ENCODE measurements at regions not wholly inside any gene's neighbourhood (a gene's known extent, or its start where the extent isn't known, plus 50 kb on each side); places are given as distances from the start of the nearest gene placed in this dataset.

GRCh38 chr13:50320271-50320862 lies 305.1 kb downstream of the KCNRG start:
- no peak for ATAC-seq (replicated peaks; ENCODE audit: extremely low read depth, poor library complexity, severe bottlenecking)
- peak overlapping the region; percentile 90 for H3K27ac Mint-ChIP-seq (ENCODE audit: low read depth)
- peaks cover 2% of the 10 kb centered on the region for H3K36me3 Mint-ChIP-seq (ENCODE audit: insufficient read depth)
- peak overlapping the region; percentile 38 for H3K4me3 Mint-ChIP-seq
- peaks cover 28% of the 10 kb centered on the region for H3K4me1 Mint-ChIP-seq
- H3K9me3 Mint-ChIP-seq, result peaks cover 4% of the 10 kb centered on the region
- DNase-seq (ENCODE audit: low spot score in 2 of 2), result no peak
- no peaks in the 10 kb centered on the region for H3K27me3 Mint-ChIP-seq

- H3K4me1 Mint-ChIP-seq, result peaks cover 28% of the 10 kb centered on the region
- H3K27ac Mint-ChIP-seq (ENCODE audit: low read depth), result no peak overlapping the region
- H3K9me3 Mint-ChIP-seq, result peaks cover 4% of the 10 kb centered on the region
- H3K27me3 Mint-ChIP-seq, result no peaks in the 10 kb centered on the region
- ATAC-seq (replicated peaks; ENCODE audit: extremely low read depth, poor library complexity, severe bottlenecking) (no peak), DNase-seq (ENCODE audit: low spot score in 2 of 2) (no peak)
- H3K4me3 Mint-ChIP-seq, result no peak overlapping the region
- peaks cover 3% of the 10 kb centered on the region for H3K36me3 Mint-ChIP-seq (ENCODE audit: insufficient read depth)
Measured at GRCh38 chr13:50322006-50322405, 306.8 kb downstream of the KCNRG start.

DNA sequence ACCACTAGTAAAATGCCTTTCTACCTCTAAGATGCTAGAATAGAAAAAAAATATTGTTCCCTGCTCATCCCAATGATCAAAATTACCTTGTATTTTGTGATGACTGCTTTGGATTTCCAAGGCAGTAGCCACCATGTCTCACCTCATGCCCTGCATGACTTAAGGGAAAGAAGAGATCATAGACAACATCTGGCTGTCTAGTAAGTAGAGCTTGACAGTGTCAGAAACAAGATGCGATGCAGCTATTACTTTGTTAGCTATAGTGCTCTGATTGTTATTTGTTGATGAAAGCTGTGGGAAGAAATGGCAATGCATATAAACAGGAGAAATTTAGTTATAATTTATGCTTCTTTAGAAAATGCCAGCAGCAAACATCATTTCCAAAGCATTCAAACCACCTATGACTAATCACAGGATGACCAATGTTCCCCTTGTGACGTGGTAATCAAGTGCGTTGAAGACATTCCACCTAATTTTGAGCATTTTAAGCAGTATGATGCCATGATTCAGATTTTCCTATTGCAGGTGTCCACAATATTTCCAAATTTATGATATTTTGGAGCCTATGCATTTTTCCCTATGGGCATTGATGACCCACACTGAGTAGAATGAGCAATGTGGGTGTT lies 308.3 kb downstream of the KCNRG start:
- ATAC-seq (replicated peaks; ENCODE audit: extremely low read depth, poor library complexity, severe bottlenecking) (no peak), DNase-seq (ENCODE audit: low spot score in 2 of 2) (no peak)
- H3K27ac Mint-ChIP-seq (ENCODE audit: low read depth), result no peak overlapping the region
- H3K4me3 Mint-ChIP-seq, result no peak overlapping the region
- peaks cover 4% of the 10 kb centered on the region for H3K9me3 Mint-ChIP-seq
- peaks cover 23% of the 10 kb centered on the region for H3K4me1 Mint-ChIP-seq
- no peaks in the 10 kb centered on the region for H3K27me3 Mint-ChIP-seq
- peaks cover 3% of the 10 kb centered on the region for H3K36me3 Mint-ChIP-seq (ENCODE audit: insufficient read depth)

- DNase-seq (ENCODE audit: low spot score in 2 of 2) (no peak), ATAC-seq (replicated peaks; ENCODE audit: extremely low read depth, poor library complexity, severe bottlenecking) (no peak)
- peaks cover 4% of the 10 kb centered on the region for H3K9me3 Mint-ChIP-seq
- H3K27me3 Mint-ChIP-seq, result no peaks in the 10 kb centered on the region
- no peaks in the 10 kb centered on the region for H3K4me1 Mint-ChIP-seq
- H3K27ac Mint-ChIP-seq (ENCODE audit: low read depth), result no peak overlapping the region
- H3K4me3 Mint-ChIP-seq, result no peak overlapping the region
- peaks cover 3% of the 10 kb centered on the region for H3K36me3 Mint-ChIP-seq (ENCODE audit: insufficient read depth)
Measured at GRCh38 chr13:50326271-50326670, 311.0 kb downstream of the KCNRG start.

GRCh38 chr13:50326811-50327210 lies 311.6 kb downstream of the KCNRG start:
- Mint-ChIP-seq H3K4me1 (no peaks in the 10 kb centered on the region), H3K27me3 (no peaks in the 10 kb centered on the region), H3K4me3 (no peak overlapping the region), H3K27ac (ENCODE audit: low read depth) (no peak overlapping the region), H3K36me3 (ENCODE audit: insufficient read depth) (peaks cover 3% of the 10 kb centered on the region), H3K9me3 (peaks cover 4% of the 10 kb centered on the region)
- ATAC-seq (replicated peaks; ENCODE audit: extremely low read depth, poor library complexity, severe bottlenecking), result no peak
- DNase-seq (ENCODE audit: low spot score in 2 of 2), result no peak

DNA sequence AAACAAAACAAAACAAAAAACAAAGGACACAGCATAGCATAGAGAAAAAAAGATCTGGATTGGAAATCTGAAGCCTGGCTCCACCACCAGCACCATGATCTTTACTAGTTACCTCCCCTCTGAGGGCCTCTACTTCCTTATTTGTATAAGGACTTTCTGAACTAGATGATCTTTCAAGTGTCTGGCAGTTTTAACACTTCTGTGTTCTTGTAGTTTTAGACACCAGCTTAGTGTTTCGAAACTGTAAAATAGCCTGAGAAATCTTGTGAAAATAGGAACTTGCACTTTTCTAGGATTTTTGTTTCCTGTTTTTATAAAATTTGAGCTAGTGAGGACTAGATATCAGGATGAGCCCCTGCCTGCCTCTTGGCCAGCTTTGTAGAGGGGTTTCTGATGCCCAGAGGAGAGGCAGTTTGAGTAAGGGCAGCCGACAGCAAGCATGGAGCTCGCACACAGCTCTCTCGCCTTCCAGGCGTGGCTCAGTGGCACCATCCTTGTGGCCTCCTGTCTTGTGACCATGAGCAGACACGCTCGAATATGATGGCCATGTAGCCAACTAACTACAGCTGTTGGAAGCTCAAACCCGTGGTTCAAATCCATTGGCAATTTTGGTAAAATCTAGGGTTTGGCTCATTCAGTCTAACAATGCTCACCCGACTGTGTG lies 319.0 kb downstream of the KCNRG start:
- no peaks in the 10 kb centered on the region for H3K9me3 Mint-ChIP-seq
- no peak overlapping the region for H3K4me3 Mint-ChIP-seq
- ATAC-seq (replicated peaks; ENCODE audit: extremely low read depth, poor library complexity, severe bottlenecking) (no peak), DNase-seq (ENCODE audit: low spot score in 2 of 2) (no peak)
- no peaks in the 10 kb centered on the region for H3K4me1 Mint-ChIP-seq
- no peaks in the 10 kb centered on the region for H3K36me3 Mint-ChIP-seq (ENCODE audit: insufficient read depth)
- H3K27ac Mint-ChIP-seq (ENCODE audit: low read depth), result no peak overlapping the region
- H3K27me3 Mint-ChIP-seq, result no peaks in the 10 kb centered on the region

- H3K36me3 Mint-ChIP-seq (ENCODE audit: insufficient read depth), result no peaks in the 10 kb centered on the region
- no peaks in the 10 kb centered on the region for H3K27me3 Mint-ChIP-seq
- H3K4me1 Mint-ChIP-seq, result no peaks in the 10 kb centered on the region
- no peaks in the 10 kb centered on the region for H3K9me3 Mint-ChIP-seq
- H3K27ac Mint-ChIP-seq (ENCODE audit: low read depth), result no peak overlapping the region
- no peak for ATAC-seq (replicated peaks; ENCODE audit: extremely low read depth, poor library complexity, severe bottlenecking)
- DNase-seq (ENCODE audit: low spot score in 2 of 2), result no peak
- H3K4me3 Mint-ChIP-seq, result no peak overlapping the region
Measured at GRCh38 chr13:50334944-50335343, 319.7 kb downstream of the KCNRG start.

- DNase-seq (ENCODE audit: low spot score in 2 of 2) (no peak), ATAC-seq (replicated peaks; ENCODE audit: extremely low read depth, poor library complexity, severe bottlenecking) (no peak)
- H3K27me3 Mint-ChIP-seq, result no peaks in the 10 kb centered on the region
Measured at GRCh38 chr13:50339271-50339670, 324.0 kb downstream of the KCNRG start.

DNA sequence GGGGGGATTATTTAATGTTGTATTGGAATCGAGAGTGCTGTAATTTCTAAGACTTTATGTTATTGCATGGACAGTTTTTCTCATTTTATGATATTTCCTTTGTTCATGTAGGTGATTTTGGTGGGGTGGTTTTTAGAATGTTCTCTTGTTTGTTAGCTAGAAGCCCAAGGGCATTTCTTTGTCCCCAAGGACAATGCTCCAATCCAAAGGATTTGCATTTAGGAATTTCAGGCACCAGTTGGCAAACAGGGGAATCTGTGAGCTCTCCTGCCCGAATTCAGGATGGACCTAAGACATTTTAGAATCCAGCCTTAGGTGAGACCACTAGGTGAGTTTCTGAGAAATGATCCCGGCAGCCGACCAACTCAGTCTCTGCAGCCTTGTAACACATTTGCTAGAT lies 324.9 kb downstream of the KCNRG start:
- no peaks in the 10 kb centered on the region for H3K36me3 Mint-ChIP-seq (ENCODE audit: insufficient read depth)
- no peak overlapping the region for H3K27ac Mint-ChIP-seq (ENCODE audit: low read depth)
- no peak overlapping the region for H3K4me3 Mint-ChIP-seq
- H3K4me1 Mint-ChIP-seq, result peaks cover 7% of the 10 kb centered on the region
- peaks cover 5% of the 10 kb centered on the region for H3K9me3 Mint-ChIP-seq
- ATAC-seq (replicated peaks; ENCODE audit: extremely low read depth, poor library complexity, severe bottlenecking), result no peak
- no peak for DNase-seq (ENCODE audit: low spot score in 2 of 2)
- H3K27me3 Mint-ChIP-seq, result no peaks in the 10 kb centered on the region

More at GRCh38 chr13:50339271-50339670, 324.0 kb downstream of the KCNRG start:
- H3K36me3 Mint-ChIP-seq (ENCODE audit: insufficient read depth), result no peaks in the 10 kb centered on the region
- H3K4me3 Mint-ChIP-seq, result no peak overlapping the region
- H3K9me3 Mint-ChIP-seq, result peaks cover 5% of the 10 kb centered on the region
- no peaks in the 10 kb centered on the region for H3K4me1 Mint-ChIP-seq
- no peak overlapping the region for H3K27ac Mint-ChIP-seq (ENCODE audit: low read depth)

DNA sequence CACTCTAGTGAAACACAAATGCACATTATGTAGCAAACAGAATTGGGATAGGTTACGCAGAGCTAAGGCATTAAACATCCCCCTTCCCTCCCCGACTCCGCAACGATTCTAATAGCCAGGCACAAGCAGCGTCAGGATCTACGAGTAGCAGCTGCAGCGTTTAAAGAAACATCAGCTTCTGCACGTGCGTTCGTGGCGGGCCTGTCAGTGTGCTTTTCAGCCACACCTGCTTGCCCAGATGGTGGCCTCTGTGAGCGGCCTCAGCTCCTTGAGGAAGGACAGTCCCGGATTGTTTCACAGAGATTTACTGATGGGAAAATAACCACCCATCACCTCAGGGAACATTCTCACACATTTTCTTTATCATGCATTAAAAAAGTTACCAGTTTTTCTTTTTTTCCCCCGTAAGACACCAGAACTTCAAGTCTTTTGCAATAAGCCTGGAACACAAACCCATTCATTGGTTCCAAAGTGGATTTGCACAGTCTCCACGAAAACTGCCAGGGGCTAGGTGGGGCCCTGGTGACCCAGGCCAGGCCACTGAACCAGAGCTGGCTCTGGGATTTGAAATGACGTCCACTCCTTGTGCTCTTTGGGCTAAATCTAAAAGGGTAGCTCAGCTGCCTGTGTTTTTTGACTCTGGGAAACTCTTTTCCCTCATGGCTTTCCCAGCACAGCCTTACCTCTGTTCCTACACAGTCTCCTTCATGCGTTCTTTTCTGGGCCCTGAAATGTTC lies 325.5 kb downstream of the KCNRG start:
- Mint-ChIP-seq H3K36me3 (ENCODE audit: insufficient read depth) (no peaks in the 10 kb centered on the region), H3K9me3 (peaks cover 5% of the 10 kb centered on the region), H3K27ac (ENCODE audit: low read depth) (peak overlapping the region; percentile 67), H3K4me1 (peaks cover 7% of the 10 kb centered on the region), H3K4me3 (no peak overlapping the region), H3K27me3 (no peaks in the 10 kb centered on the region)
- ATAC-seq (replicated peaks; ENCODE audit: extremely low read depth, poor library complexity, severe bottlenecking) (no peak), DNase-seq (ENCODE audit: low spot score in 2 of 2) (no peak)

GRCh38 chr13:50341526-50341925 lies 326.3 kb downstream of the KCNRG start:
- Mint-ChIP-seq H3K9me3 (peaks cover 5% of the 10 kb centered on the region), H3K4me3 (no peak overlapping the region), H3K27ac (ENCODE audit: low read depth) (peak overlapping the region; percentile 67), H3K27me3 (peaks cover under 1% of the 10 kb centered on the region), H3K4me1 (peaks cover 7% of the 10 kb centered on the region), H3K36me3 (ENCODE audit: insufficient read depth) (no peaks in the 10 kb centered on the region)
- DNase-seq (ENCODE audit: low spot score in 2 of 2) (no peak), ATAC-seq (replicated peaks; ENCODE audit: extremely low read depth, poor library complexity, severe bottlenecking) (no peak)

DNA sequence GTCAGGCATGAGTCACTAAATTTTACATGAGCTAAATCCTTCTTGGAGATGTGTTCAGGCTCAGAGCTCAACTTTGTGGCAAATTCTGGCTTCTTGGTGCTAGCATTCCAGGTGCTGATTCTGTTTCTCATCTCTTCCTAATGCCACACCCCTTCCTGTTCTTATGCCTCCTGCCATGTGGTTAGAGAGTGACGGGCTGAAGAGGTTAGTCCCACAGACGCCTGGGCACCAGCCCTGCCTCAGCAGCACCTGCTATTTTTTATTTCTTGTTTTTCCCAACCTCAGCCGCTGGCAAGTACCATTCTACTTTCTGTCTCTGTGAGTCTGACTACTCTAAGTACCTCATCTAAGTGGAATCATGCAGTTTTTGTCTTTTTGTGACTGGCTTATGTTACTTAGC lies 329.5 kb downstream of the KCNRG start:
- Mint-ChIP-seq H3K9me3 (peaks cover 5% of the 10 kb centered on the region), H3K4me1 (peaks cover 7% of the 10 kb centered on the region), H3K4me3 (no peak overlapping the region), H3K36me3 (ENCODE audit: insufficient read depth) (no peaks in the 10 kb centered on the region), H3K27ac (ENCODE audit: low read depth) (no peak overlapping the region), H3K27me3 (peaks cover 12% of the 10 kb centered on the region)
- ATAC-seq (replicated peaks; ENCODE audit: extremely low read depth, poor library complexity, severe bottlenecking), result no peak
- no peak for DNase-seq (ENCODE audit: low spot score in 2 of 2)

Measured in central memory CD8-positive, alpha-beta T cell (primary cell).